PC-3 (cell line): ENCODE measurements at regions not wholly inside any gene's neighbourhood (a gene's known extent, or its start where the extent isn't known, plus 50 kb on each side); places are given as distances from the start of the nearest gene placed in this dataset.

Source experiments
- ATAC-seq: fragments of 200-7000 bp; cut with Tn5 transposase; 2 replicates; pipeline ENCODE4 v1.9.1; 2020; ENCODE audit warnings: mild to moderate bottlenecking, moderate library complexity
- BruUV-seq: library from RNA; stranded (reverse); fragments of 400-500 nt; replicated peaks from 2 replicates; lab custom pipeline; 2021; lab: Mats Ljungman, UMichigan
- CTCF ChIA-PET: fragments of 300-600 bp; sonication (Branson Sonifier 250); formaldehyde crosslinking; loops from one replicate; lab custom pipeline; 2022; ENCODE audit warnings: antibody characterized with exemption; lab: Charles Lee
- POLR2A ChIA-PET: fragments of 300-600 bp; sonication (Branson Sonifier 250); formaldehyde crosslinking; loops from one replicate; lab custom pipeline; 2022; ENCODE audit warnings: antibody characterized with exemption; ENCODE audit not compliant: unreplicated experiment; lab: Charles Lee
- DNase-seq: peaks from one replicate; pipeline ENCODE4 v3.0.0-alpha.2; 2015
- H2AFZ ChIP-seq: fragments of 300-600 bp; sonication (generic); 2 replicates; pipeline ENCODE4 v1.6.0; 2016; ENCODE audit warnings: antibody characterized with exemption, low read length
- H3F3A ChIP-seq: fragments of 300-600 bp; sonication (generic); one replicate; pipeline ENCODE4 v1.6.0; 2017; ENCODE audit warnings: antibody characterized with exemption, low read length, control low read depth, mild to moderate bottlenecking; ENCODE audit not compliant: unreplicated experiment
- H3K27ac ChIP-seq: fragments of 300-600 bp; sonication (generic); 2 replicates; pipeline ENCODE4 v1.5.1; 2016; ENCODE audit warnings: mild to moderate bottlenecking, low read length
- H3K27me3 ChIP-seq: fragments of 300-600 bp; sonication (generic); 2 replicates; pipeline ENCODE4 v1.6.1; 2016; ENCODE audit warnings: low read length, mixed read lengths
- H3K36me3 ChIP-seq: fragments of 300-600 bp; sonication (generic); 2 replicates; pipeline ENCODE4 v1.6.1; 2016; ENCODE audit warnings: low read depth, mixed run types, low read length, mixed read lengths
- H3K4me1 ChIP-seq: fragments of 300-600 bp; sonication (generic); 2 replicates; pipeline ENCODE4 v1.5.1; 2016; ENCODE audit warnings: low read length; ENCODE audit not compliant: insufficient read depth
- H3K4me2 ChIP-seq: fragments of 300-600 bp; sonication (generic); 2 replicates; pipeline ENCODE4 v1.6.0; 2016; ENCODE audit warnings: low read length
- H3K4me3 ChIP-seq: fragments of 300-600 bp; sonication (generic); 2 replicates; pipeline ENCODE4 v1.5.1; 2016; ENCODE audit warnings: mild to moderate bottlenecking, low read length, mixed read lengths
- H3K79me2 ChIP-seq: fragments of 300-600 bp; sonication (generic); 2 replicates; pipeline ENCODE4 v1.6.1; 2017; ENCODE audit warnings: low read length, mixed read lengths
- H3K9ac ChIP-seq: fragments of 300-600 bp; sonication (generic); 2 replicates; pipeline ENCODE4 v1.6.0; 2016; ENCODE audit warnings: mild to moderate bottlenecking, low read length
- H3K9me2 ChIP-seq: fragments of 300-600 bp; sonication (generic); replicated peaks from 2 replicates; pipeline ENCODE4 v1.6.1; 2016; ENCODE audit warnings: mixed run types, low read length, mixed read lengths
- H3K9me3 ChIP-seq: fragments of 300-600 bp; sonication (generic); 2 replicates; pipeline ENCODE4 v1.6.1; 2016; ENCODE audit warnings: low read length, mixed read lengths
- H4K20me1 ChIP-seq: fragments of 300-600 bp; sonication (generic); 2 replicates; pipeline ENCODE4 v1.6.1; 2016; ENCODE audit warnings: low read length, mixed read lengths
- CTCF ChIP-seq: fragments of 300-600 bp; sonication (generic); conservative IDR thresholded peaks from 2 replicates; pipeline ENCODE4 v1.5.1; 2017; ENCODE audit warnings: antibody characterized with exemption, low read depth, mild to moderate bottlenecking, low read length
- EZH2 ChIP-seq: fragments of 300-600 bp; sonication (generic); IDR thresholded peaks from one replicate; pipeline ENCODE4 v1.6.1; 2017; ENCODE audit warnings: antibody characterized with exemption, mild to moderate bottlenecking, low read length; ENCODE audit not compliant: unreplicated experiment
- EZH2phosphoT487 ChIP-seq: fragments of 300-600 bp; sonication (generic); IDR thresholded peaks from 2 replicates; pipeline ENCODE4 v1.6.1; 2018; ENCODE audit warnings: mild to moderate bottlenecking, antibody characterized with exemption, low read length, borderline replicate concordance
- intact Hi-C: fragments of 100-400 bp; cut with micrococcal nuclease; formaldehyde crosslinking; loops from 2 replicates; pipeline ENCODE4 v1.9.0; 2023

GRCh38 chr6:95293257-95293656 is 284.1 kb upstream of the MANEA start:
- ATAC-seq, result no peak
- CTCF ChIA-PET, result no interaction called here
- no peaks in the 10 kb centered on the region for H3K9me2 ChIP-seq

GRCh38 chr6:95294043-95294442 is 283.3 kb upstream of the MANEA start:
- no peaks in the 10 kb centered on the region for H3F3A ChIP-seq
- no peaks in the 10 kb centered on the region for H3K4me1 ChIP-seq
- no peak for TF ChIP-seq EZH2phosphoT487
- no peak for TF ChIP-seq CTCF
- TF ChIP-seq EZH2, result no peak
- H3K9ac ChIP-seq, result no peak overlapping the region
- CTCF ChIA-PET, result no interaction called here
- intact Hi-C loops, result no loop called here
- H3K79me2 ChIP-seq, result no peaks in the 10 kb centered on the region
- no peaks in the 10 kb centered on the region for H3K9me3 ChIP-seq
- no peak overlapping the region for H3K4me2 ChIP-seq
- H3K9me2 ChIP-seq, result no peaks in the 10 kb centered on the region
- ATAC-seq, result no peak
- no peak overlapping the region for H3K4me3 ChIP-seq
- no peak for DNase-seq
- H4K20me1 ChIP-seq, result no peaks in the 10 kb centered on the region
- no peak overlapping the region for H2AFZ ChIP-seq
- BruUV-seq, result no TSS peak
- H3K27me3 ChIP-seq, result no peaks in the 10 kb centered on the region
- POLR2A ChIA-PET, result no interaction called here
- H3K36me3 ChIP-seq, result no peaks in the 10 kb centered on the region
- no peak overlapping the region for H3K27ac ChIP-seq

More at GRCh38 chr6:95293257-95293656, 284.1 kb upstream of the MANEA start:
- Histone ChIP-seq H3K36me3 (no peaks in the 10 kb centered on the region), H3K4me3 (no peak overlapping the region), H3K9ac (no peak overlapping the region), H3K79me2 (no peaks in the 10 kb centered on the region), H4K20me1 (no peaks in the 10 kb centered on the region), H3K9me3 (no peaks in the 10 kb centered on the region), H2AFZ (no peak overlapping the region), H3K4me1 (no peaks in the 10 kb centered on the region), H3K4me2 (no peak overlapping the region), H3F3A (no peaks in the 10 kb centered on the region), H3K27ac (no peak overlapping the region), H3K27me3 (no peaks in the 10 kb centered on the region)
- TF ChIP-seq CTCF, result no peak
- no peak for TF ChIP-seq EZH2phosphoT487
- no peak for TF ChIP-seq EZH2
- DNase-seq, result no peak
- POLR2A ChIA-PET, result no interaction called here
- no TSS peak for BruUV-seq
- intact Hi-C loops, result no loop called here

- intact Hi-C loops, result no loop called here
- no peak for ATAC-seq
- H3F3A ChIP-seq, result no peaks in the 10 kb centered on the region
- H3K9ac ChIP-seq, result no peak overlapping the region
- CTCF ChIA-PET, result no interaction called here
- no peaks in the 10 kb centered on the region for H3K9me3 ChIP-seq
- no peaks in the 10 kb centered on the region for H3K4me1 ChIP-seq
- TF ChIP-seq EZH2phosphoT487, result no peak
- TF ChIP-seq CTCF, result no peak
- no peak for TF ChIP-seq EZH2
- BruUV-seq, result no TSS peak
- H3K4me3 ChIP-seq, result no peak overlapping the region
- DNase-seq, result no peak
- no peak overlapping the region for H3K27ac ChIP-seq
- H4K20me1 ChIP-seq, result no peaks in the 10 kb centered on the region
- no peaks in the 10 kb centered on the region for H3K27me3 ChIP-seq
- H3K36me3 ChIP-seq, result no peaks in the 10 kb centered on the region
- H2AFZ ChIP-seq, result no peak overlapping the region
- H3K4me2 ChIP-seq, result no peak overlapping the region
- no peaks in the 10 kb centered on the region for H3K79me2 ChIP-seq
- POLR2A ChIA-PET, result no interaction called here
- H3K9me2 ChIP-seq, result no peaks in the 10 kb centered on the region
These were observed 267.8 kb upstream of the MANEA start for GRCh38 chr6:95309545-95309944.
